Astrocyte (in vitro differentiated cells and primary cell): ENCODE measurements at regions not wholly inside any gene's neighbourhood (a gene's known extent, or its start where the extent isn't known, plus 50 kb on each side); places are given as distances from the start of the nearest gene placed in this dataset.

Experiments
- DNase-seq: peaks from one replicate; pipeline ENCODE4 v3.0.0-alpha.2; 2010; ENCODE audit warnings: low read depth
- FAIRE-seq: peaks from 2 replicates; lab custom pipeline; 2011; peaks lifted over from hg19 to GRCh38; lab: Jason Lieb, UNC
- H2AFZ ChIP-seq: 2 replicates; pipeline ENCODE4 v1.6.0; 2012; ENCODE audit warnings: low read depth, low read length, inconsistent platforms
- H3K27ac ChIP-seq: 2 replicates; pipeline ENCODE4 v1.5.1; 2011; ENCODE audit warnings: low read depth, low read length, inconsistent platforms
- H3K27me3 ChIP-seq: 2 replicates; pipeline ENCODE4 v1.6.0; 2011; ENCODE audit warnings: low read length, inconsistent platforms; ENCODE audit not compliant: insufficient read depth
- H3K36me3 ChIP-seq: 2 replicates; pipeline ENCODE4 v1.5.1; 2011; ENCODE audit warnings: low read length, inconsistent platforms; ENCODE audit not compliant: insufficient read depth
- H3K4me1 ChIP-seq: 2 replicates; pipeline ENCODE4 v1.5.1; 2011; ENCODE audit warnings: low read length, inconsistent platforms; ENCODE audit not compliant: insufficient read depth
- H3K4me2 ChIP-seq: 2 replicates; pipeline ENCODE4 v1.6.0; 2012; ENCODE audit warnings: low read length, inconsistent platforms
- H3K4me3 ChIP-seq: 2 replicates; pipeline ENCODE4 v1.5.1; 2011; ENCODE audit warnings: low read depth, mild to moderate bottlenecking, low read length, inconsistent platforms; ENCODE audit not compliant: insufficient read depth
- H3K79me2 ChIP-seq: 2 replicates; pipeline ENCODE4 v1.6.0; 2012; ENCODE audit warnings: mild to moderate bottlenecking, low read length, inconsistent platforms; ENCODE audit not compliant: insufficient read depth
- H3K9ac ChIP-seq: 2 replicates; pipeline ENCODE4 v1.6.0; 2012; ENCODE audit warnings: mild to moderate bottlenecking, low read length, inconsistent platforms
- H3K9me3 ChIP-seq: 2 replicates; pipeline ENCODE4 v1.5.1; 2012; ENCODE audit warnings: low read depth, mild to moderate bottlenecking, low read length, inconsistent platforms; ENCODE audit not compliant: insufficient read depth
- H4K20me1 ChIP-seq: 2 replicates; pipeline ENCODE4 v1.6.0; 2012; ENCODE audit warnings: low read length, inconsistent platforms; ENCODE audit not compliant: insufficient read depth
- H3K27ac Mint-ChIP-seq: one replicate; pipeline ENCODE4 v1.8.0; 2021; ENCODE audit warnings: mild to moderate bottlenecking, mixed read lengths; ENCODE audit not compliant: unreplicated experiment
- H3K27me3 Mint-ChIP-seq: one replicate; pipeline ENCODE4 v1.8.0; 2021; ENCODE audit warnings: low read depth, mixed read lengths; ENCODE audit not compliant: unreplicated experiment
- H3K36me3 Mint-ChIP-seq: one replicate; pipeline ENCODE4 v1.8.0; 2021; ENCODE audit warnings: low read depth, mixed read lengths; ENCODE audit not compliant: unreplicated experiment
- H3K4me1 Mint-ChIP-seq: one replicate; pipeline ENCODE4 v1.8.0; 2021; ENCODE audit warnings: low read depth, mixed read lengths; ENCODE audit not compliant: unreplicated experiment
- H3K4me3 Mint-ChIP-seq: one replicate; pipeline ENCODE4 v1.8.0; 2021; ENCODE audit warnings: mild to moderate bottlenecking, moderate library complexity, mixed read lengths; ENCODE audit not compliant: unreplicated experiment
- H3K9me3 Mint-ChIP-seq: one replicate; pipeline ENCODE4 v1.8.0; 2021; ENCODE audit warnings: mild to moderate bottlenecking, mixed read lengths; ENCODE audit not compliant: unreplicated experiment
- EZH2 ChIP-seq: IDR thresholded peaks from 2 replicates; pipeline ENCODE4 v1.6.1; 2012; ENCODE audit warnings: mild to moderate bottlenecking, low read length, inconsistent platforms; ENCODE audit not compliant: insufficient read depth
- TF ChIP-seq, protein P1 (sequence below): IDR thresholded peaks from 2 replicates; pipeline ENCODE4 v1.5.1; 2011; ENCODE audit warnings: low read depth, mild to moderate bottlenecking, inconsistent platforms, low read length, moderate library complexity; ENCODE audit not compliant: insufficient read depth

DNA sequence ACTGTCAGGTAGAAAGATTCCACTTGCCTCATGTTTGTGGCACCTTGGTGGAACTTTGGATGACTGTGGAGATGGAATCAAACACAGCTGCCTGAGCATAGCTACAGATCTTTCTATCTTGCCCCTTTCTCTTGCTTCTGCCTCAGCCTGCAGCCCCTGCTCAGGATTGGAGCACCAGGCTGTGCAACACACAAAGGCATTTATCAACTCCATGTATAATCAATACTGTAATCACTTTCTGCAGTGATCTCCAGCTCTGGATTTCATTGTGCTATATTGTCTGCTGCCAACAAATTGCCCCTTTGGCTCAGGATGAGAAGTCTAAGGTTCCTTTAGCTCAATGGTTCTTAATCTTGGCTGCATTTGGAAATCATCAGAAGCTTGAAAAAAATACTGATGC lies 86.3 kb upstream of the PRPS1 start:
- H3K4me2 ChIP-seq = no peak overlapping the region
- no peak overlapping the region for H2AFZ ChIP-seq
- H3K9me3 ChIP-seq = no peaks in the 10 kb centered on the region
- Mint-ChIP-seq H3K27ac (no peak overlapping the region), H3K4me1 (peaks cover 13% of the 10 kb centered on the region), H3K9me3 (no peaks in the 10 kb centered on the region), H3K36me3 (peaks cover 4% of the 10 kb centered on the region), H3K4me3 (no peak overlapping the region), H3K27me3 (no peaks in the 10 kb centered on the region)
- no peaks in the 10 kb centered on the region for H4K20me1 ChIP-seq
- TF ChIP-seq EZH2 = no peak
- TF ChIP-seq, protein P1, sequence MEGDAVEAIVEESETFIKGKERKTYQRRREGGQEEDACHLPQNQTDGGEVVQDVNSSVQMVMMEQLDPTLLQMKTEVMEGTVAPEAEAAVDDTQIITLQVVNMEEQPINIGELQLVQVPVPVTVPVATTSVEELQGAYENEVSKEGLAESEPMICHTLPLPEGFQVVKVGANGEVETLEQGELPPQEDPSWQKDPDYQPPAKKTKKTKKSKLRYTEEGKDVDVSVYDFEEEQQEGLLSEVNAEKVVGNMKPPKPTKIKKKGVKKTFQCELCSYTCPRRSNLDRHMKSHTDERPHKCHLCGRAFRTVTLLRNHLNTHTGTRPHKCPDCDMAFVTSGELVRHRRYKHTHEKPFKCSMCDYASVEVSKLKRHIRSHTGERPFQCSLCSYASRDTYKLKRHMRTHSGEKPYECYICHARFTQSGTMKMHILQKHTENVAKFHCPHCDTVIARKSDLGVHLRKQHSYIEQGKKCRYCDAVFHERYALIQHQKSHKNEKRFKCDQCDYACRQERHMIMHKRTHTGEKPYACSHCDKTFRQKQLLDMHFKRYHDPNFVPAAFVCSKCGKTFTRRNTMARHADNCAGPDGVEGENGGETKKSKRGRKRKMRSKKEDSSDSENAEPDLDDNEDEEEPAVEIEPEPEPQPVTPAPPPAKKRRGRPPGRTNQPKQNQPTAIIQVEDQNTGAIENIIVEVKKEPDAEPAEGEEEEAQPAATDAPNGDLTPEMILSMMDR = no peak
- no peaks in the 10 kb centered on the region for H3K4me1 ChIP-seq
- H3K36me3 ChIP-seq = no peaks in the 10 kb centered on the region
- H3K4me3 ChIP-seq = no peak overlapping the region
- no peaks in the 10 kb centered on the region for H3K79me2 ChIP-seq
- DNase-seq (peak; percentile 16), FAIRE-seq (no peak)
- H3K27ac ChIP-seq = no peak overlapping the region
- no peak overlapping the region for H3K9ac ChIP-seq
- no peaks in the 10 kb centered on the region for H3K27me3 ChIP-seq

DNA sequence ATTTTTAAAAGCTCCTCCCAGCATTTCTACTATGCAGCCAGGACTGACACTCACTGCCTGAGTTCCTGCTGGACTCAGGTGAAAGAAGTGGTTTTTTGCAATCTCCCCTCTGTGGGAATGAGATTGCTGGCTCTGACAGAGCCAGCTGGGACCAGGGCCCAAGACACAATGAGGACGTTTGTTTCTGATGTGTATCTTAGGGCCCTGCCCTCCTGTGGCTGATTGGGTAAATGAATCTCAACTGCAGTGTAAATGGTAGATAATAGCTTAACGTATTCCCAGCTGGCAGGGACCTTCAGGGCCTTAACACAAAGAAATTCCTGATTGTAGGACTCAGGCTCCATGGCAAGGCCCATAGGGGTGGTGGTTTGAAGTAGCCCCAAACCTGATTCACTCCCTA lies 85.8 kb upstream of the PRPS1 start:
- Histone ChIP-seq H3K9ac (no peak overlapping the region), H2AFZ (no peak overlapping the region), H3K27me3 (no peaks in the 10 kb centered on the region), H3K79me2 (no peaks in the 10 kb centered on the region), H3K27ac (no peak overlapping the region), H3K4me1 (no peaks in the 10 kb centered on the region), H3K4me2 (no peak overlapping the region), H4K20me1 (no peaks in the 10 kb centered on the region), H3K9me3 (no peaks in the 10 kb centered on the region), H3K36me3 (no peaks in the 10 kb centered on the region), H3K4me3 (no peak overlapping the region)
- Mint-ChIP-seq H3K4me1 (peaks cover 13% of the 10 kb centered on the region), H3K27me3 (no peaks in the 10 kb centered on the region), H3K4me3 (no peak overlapping the region), H3K9me3 (no peaks in the 10 kb centered on the region), H3K27ac (no peak overlapping the region), H3K36me3 (peaks cover 4% of the 10 kb centered on the region)
- FAIRE-seq (peak; percentile 59), DNase-seq (peak; percentile 33)
- TF ChIP-seq, protein P1 = peak; percentile 13
- no peak for TF ChIP-seq EZH2

- no peak overlapping the region for H3K4me3 ChIP-seq
- H3K27ac ChIP-seq = no peak overlapping the region
- H3K36me3 ChIP-seq = no peaks in the 10 kb centered on the region
- H3K4me3 Mint-ChIP-seq = no peak overlapping the region
- no peaks in the 10 kb centered on the region for H3K4me1 ChIP-seq
- H2AFZ ChIP-seq = no peak overlapping the region
- H3K27me3 Mint-ChIP-seq = peaks cover 6% of the 10 kb centered on the region
- TF ChIP-seq EZH2 = no peak
- TF ChIP-seq, protein P1 = no peak
- no peaks in the 10 kb centered on the region for H3K9me3 ChIP-seq
- H3K9me3 Mint-ChIP-seq = no peaks in the 10 kb centered on the region
- no peaks in the 10 kb centered on the region for H3K27me3 ChIP-seq
- H3K4me2 ChIP-seq = no peak overlapping the region
- peaks cover 4% of the 10 kb centered on the region for H3K4me1 Mint-ChIP-seq
- H4K20me1 ChIP-seq = no peaks in the 10 kb centered on the region
- no peaks in the 10 kb centered on the region for H3K79me2 ChIP-seq
- peaks cover 4% of the 10 kb centered on the region for H3K36me3 Mint-ChIP-seq
- FAIRE-seq = no peak
- no peak overlapping the region for H3K9ac ChIP-seq
- no peak overlapping the region for H3K27ac Mint-ChIP-seq
- DNase-seq = no peak
Measured at GRCh38 chrX:107547621-107548020, 80.7 kb upstream of the PRPS1 start.
